ENCODE measurements at regions not wholly inside any gene's neighbourhood (a gene's known extent, or its start where the extent isn't known, plus 50 kb on each side); places are given as distances from the start of the nearest gene placed in this dataset.

GRCh38 chr13:99751517-99752199 is 219.9 kb downstream of the ZIC5 start:
- Mint-ChIP-seq H3K27ac (no peak overlapping the region), H3K4me1 (ENCODE audit: unreplicated experiment) (peaks cover 19% of the 10 kb centered on the region), H3K36me3 (peaks cover 4% of the 10 kb centered on the region), H3K27me3 (peaks cover 8% of the 10 kb centered on the region), H3K9me3 (peaks cover 5% of the 10 kb centered on the region), H3K4me3 (no peak overlapping the region)
- DNase-seq (ENCODE audit: extremely low spot score, unreplicated experiment) = no peak
- TF ChIP-seq CTCF (conservative IDR thresholded peaks at IDR 0.05) = no peak

GRCh38 chr13:99750951-99751350 is 220.6 kb downstream of the ZIC5 start:
- Mint-ChIP-seq H3K36me3 (peaks cover 4% of the 10 kb centered on the region), H3K27ac (no peak overlapping the region), H3K4me3 (no peak overlapping the region), H3K4me1 (ENCODE audit: unreplicated experiment) (peaks cover 26% of the 10 kb centered on the region), H3K27me3 (peaks cover 11% of the 10 kb centered on the region), H3K9me3 (peaks cover 5% of the 10 kb centered on the region)
- TF ChIP-seq CTCF (conservative IDR thresholded peaks at IDR 0.05) = no peak
- DNase-seq (ENCODE audit: extremely low spot score, unreplicated experiment) = no peak

GRCh38 chr13:99749271-99750019 is 222.1 kb downstream of the ZIC5 start:
- Mint-ChIP-seq H3K27ac (no peak overlapping the region), H3K9me3 (no peaks in the 10 kb centered on the region), H3K4me3 (no peak overlapping the region), H3K4me1 (ENCODE audit: unreplicated experiment) (peaks cover 27% of the 10 kb centered on the region), H3K36me3 (peaks cover 4% of the 10 kb centered on the region), H3K27me3 (peaks cover 13% of the 10 kb centered on the region)
- DNase-seq (ENCODE audit: extremely low spot score, unreplicated experiment) = no peak
- TF ChIP-seq CTCF (conservative IDR thresholded peaks at IDR 0.05) = no peak

GRCh38 chr13:99747403-99747710 is 224.2 kb downstream of the ZIC5 start:
- peaks cover 27% of the 10 kb centered on the region for H3K27me3 Mint-ChIP-seq
- DNase-seq (ENCODE audit: extremely low spot score, unreplicated experiment) = no peak
- TF ChIP-seq CTCF (conservative IDR thresholded peaks at IDR 0.05) = no peak
- H3K9me3 Mint-ChIP-seq = no peaks in the 10 kb centered on the region
- no peak overlapping the region for H3K27ac Mint-ChIP-seq
- H3K36me3 Mint-ChIP-seq = peaks cover 4% of the 10 kb centered on the region
- H3K4me1 Mint-ChIP-seq (ENCODE audit: unreplicated experiment) = peaks cover 27% of the 10 kb centered on the region
- H3K4me3 Mint-ChIP-seq = peak overlapping the region; percentile 70

- Mint-ChIP-seq H3K4me3 (peak overlapping the region; percentile 70), H3K9me3 (no peaks in the 10 kb centered on the region), H3K4me1 (ENCODE audit: unreplicated experiment) (peaks cover 27% of the 10 kb centered on the region), H3K27me3 (peaks cover 31% of the 10 kb centered on the region), H3K36me3 (peaks cover 4% of the 10 kb centered on the region), H3K27ac (no peak overlapping the region)
- TF ChIP-seq CTCF (conservative IDR thresholded peaks at IDR 0.05) = no peak
- no peak for DNase-seq (ENCODE audit: extremely low spot score, unreplicated experiment)
Observed at GRCh38 chr13:99746637-99747402, 224.7 kb downstream of the ZIC5 start.
